ENCODE measurements at regions not wholly inside any gene's neighbourhood (a gene's known extent, or its start where the extent isn't known, plus 50 kb on each side); places are given as distances from the start of the nearest gene placed in this dataset.

GRCh38 chr2:223107825-223108224, 55.8 kb downstream of the KCNE4 start:
- no peak for ATAC-seq
- DNase-seq (ENCODE audit: low spot score) = no peak

GRCh38 chr2:223108351-223109050, 56.5 kb downstream of the KCNE4 start:
- DNase-seq (ENCODE audit: low spot score) = no peak
- ATAC-seq = no peak

- no peak for DNase-seq (ENCODE audit: low spot score)
- no peak for ATAC-seq
These were observed 57.4 kb downstream of the KCNE4 start for GRCh38 chr2:223109341-223109740.

- ATAC-seq = no peak
- no peak for DNase-seq (ENCODE audit: low spot score)
These were observed 61.2 kb downstream of the KCNE4 start for GRCh38 chr2:223113161-223113560.

- ATAC-seq (no peak), DNase-seq (ENCODE audit: low spot score) (no peak)
These were observed 62.2 kb downstream of the KCNE4 start for GRCh38 chr2:223114170-223114569.

- no peak for DNase-seq (ENCODE audit: low spot score)
- ATAC-seq = no peak
These were observed 62.9 kb downstream of the KCNE4 start for GRCh38 chr2:223114917-223115316.

GRCh38 chr2:223117533-223117932, 65.5 kb downstream of the KCNE4 start:
- ATAC-seq (no peak), DNase-seq (ENCODE audit: low spot score) (no peak)

GRCh38 chr2:223121283-223121682, 69.3 kb downstream of the KCNE4 start:
- DNase-seq (ENCODE audit: low spot score) (no peak), ATAC-seq (no peak)

- DNase-seq (ENCODE audit: low spot score) = no peak
- no peak for ATAC-seq
These were observed 70.8 kb downstream of the KCNE4 start for GRCh38 chr2:223122781-223123180.

- no peak for ATAC-seq
- no peak for DNase-seq (ENCODE audit: low spot score)
These were observed 72.0 kb downstream of the KCNE4 start for GRCh38 chr2:223123855-223124610.

- ATAC-seq = no peak
- DNase-seq (ENCODE audit: low spot score) = no peak
These were observed 89.6 kb downstream of the KCNE4 start for GRCh38 chr2:223141606-223142005.

GRCh38 chr2:223142118-223142517, 90.1 kb downstream of the KCNE4 start:
- no peak for ATAC-seq
- DNase-seq (ENCODE audit: low spot score) = no peak

- DNase-seq (ENCODE audit: low spot score) (no peak), ATAC-seq (no peak)
These were observed 95.4 kb downstream of the KCNE4 start for GRCh38 chr2:223147431-223147830.

GRCh38 chr2:223148516-223148915, 96.5 kb downstream of the KCNE4 start:
- no peak for ATAC-seq

GRCh38 chr2:223155956-223156355, 104.0 kb downstream of the KCNE4 start:
- DNase-seq (ENCODE audit: low spot score) (no peak), ATAC-seq (no peak)

More at GRCh38 chr2:223148516-223148915, 96.5 kb downstream of the KCNE4 start:
- no peak for DNase-seq (ENCODE audit: low spot score)

GRCh38 chr2:223161873-223162458, 110.0 kb downstream of the KCNE4 start:
- no peak for ATAC-seq
- DNase-seq (ENCODE audit: low spot score) = no peak

GRCh38 chr2:223165423-223166214, 113.6 kb downstream of the KCNE4 start:
- ATAC-seq (no peak), DNase-seq (ENCODE audit: low spot score) (no peak)

- no peak for ATAC-seq
- no peak for DNase-seq (ENCODE audit: low spot score)
These were observed 114.2 kb downstream of the KCNE4 start for GRCh38 chr2:223166215-223166493.

- ATAC-seq (no peak), DNase-seq (ENCODE audit: low spot score) (no peak)
These were observed 115.1 kb downstream of the KCNE4 start for GRCh38 chr2:223166983-223167650.

GRCh38 chr2:223169830-223170605, 118.0 kb downstream of the KCNE4 start:
- no peak for ATAC-seq
- DNase-seq (ENCODE audit: low spot score) = no peak

Data from left lobe of liver (tissue), 2 donors.